HG02885 (cell line): ENCODE measurements at regions not wholly inside any gene's neighbourhood (a gene's known extent, or its start where the extent isn't known, plus 50 kb on each side); places are given as distances from the start of the nearest gene placed in this dataset.

Source experiments
- ATAC-seq: cut with Tn5 transposase; IDR thresholded peaks from one replicate; pipeline ENCODE4 v1.9.1; 2021; ENCODE audit warnings: mild to moderate bottlenecking; ENCODE audit not compliant: unreplicated experiment, poor library complexity

DNA sequence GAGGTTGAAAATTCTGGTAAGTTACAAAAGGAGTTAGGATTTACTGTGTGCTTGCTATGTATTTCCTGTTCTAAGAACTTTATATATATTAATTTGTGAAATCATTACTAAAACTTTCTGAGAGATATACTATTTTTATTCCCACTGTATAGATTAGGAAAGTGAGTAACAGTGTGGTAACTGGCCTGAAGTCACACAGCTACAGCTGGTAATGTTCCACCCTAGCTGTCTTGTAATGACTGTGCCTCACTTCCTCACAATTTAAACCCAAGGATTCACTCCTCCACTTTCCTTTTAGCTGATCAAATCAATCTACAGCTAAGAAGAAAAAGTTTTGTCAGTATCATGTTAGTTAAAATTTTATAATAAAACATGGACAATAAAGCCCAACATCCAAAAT lies 278.8 kb downstream of the GAS1 start:
- ATAC-seq = no peak

- ATAC-seq = no peak
These were observed 280.0 kb downstream of the GAS1 start for GRCh38 chr9:86667307-86667706.

- no peak for ATAC-seq
These were observed 281.9 kb downstream of the GAS1 start for GRCh38 chr9:86665416-86665815.

- ATAC-seq = no peak
These were observed 282.7 kb downstream of the GAS1 start for GRCh38 chr9:86664603-86665002.

- no peak for ATAC-seq
These were observed 283.4 kb downstream of the GAS1 start for GRCh38 chr9:86663905-86664304.

DNA sequence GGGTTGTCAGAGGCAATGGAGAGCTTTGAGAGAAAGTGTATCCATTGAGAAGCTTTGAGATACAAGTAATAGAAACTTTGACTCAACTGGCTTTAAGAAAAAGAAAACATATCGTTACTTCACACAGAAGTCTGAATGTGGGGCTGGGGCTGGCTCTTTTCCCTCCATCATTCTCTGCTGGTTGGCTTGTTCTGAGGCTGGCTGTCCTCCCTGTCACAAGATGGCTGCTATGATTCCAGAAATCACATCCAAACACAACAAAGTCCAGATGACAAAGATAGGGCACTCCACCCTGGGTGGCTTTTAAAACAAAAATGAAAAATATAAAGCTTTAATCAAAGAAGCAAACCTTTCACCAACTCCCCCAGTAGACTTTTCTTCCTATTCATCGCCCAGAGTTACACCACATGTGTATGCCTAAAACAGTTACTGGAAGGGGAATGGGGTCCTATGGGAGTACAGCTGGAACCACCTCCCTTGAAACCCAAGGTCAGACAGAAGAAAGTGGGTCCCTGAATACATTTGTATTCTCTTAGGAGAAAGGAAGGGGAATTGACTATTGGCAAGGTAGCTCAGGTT lies 284.3 kb downstream of the GAS1 start:
- no peak for ATAC-seq

DNA sequence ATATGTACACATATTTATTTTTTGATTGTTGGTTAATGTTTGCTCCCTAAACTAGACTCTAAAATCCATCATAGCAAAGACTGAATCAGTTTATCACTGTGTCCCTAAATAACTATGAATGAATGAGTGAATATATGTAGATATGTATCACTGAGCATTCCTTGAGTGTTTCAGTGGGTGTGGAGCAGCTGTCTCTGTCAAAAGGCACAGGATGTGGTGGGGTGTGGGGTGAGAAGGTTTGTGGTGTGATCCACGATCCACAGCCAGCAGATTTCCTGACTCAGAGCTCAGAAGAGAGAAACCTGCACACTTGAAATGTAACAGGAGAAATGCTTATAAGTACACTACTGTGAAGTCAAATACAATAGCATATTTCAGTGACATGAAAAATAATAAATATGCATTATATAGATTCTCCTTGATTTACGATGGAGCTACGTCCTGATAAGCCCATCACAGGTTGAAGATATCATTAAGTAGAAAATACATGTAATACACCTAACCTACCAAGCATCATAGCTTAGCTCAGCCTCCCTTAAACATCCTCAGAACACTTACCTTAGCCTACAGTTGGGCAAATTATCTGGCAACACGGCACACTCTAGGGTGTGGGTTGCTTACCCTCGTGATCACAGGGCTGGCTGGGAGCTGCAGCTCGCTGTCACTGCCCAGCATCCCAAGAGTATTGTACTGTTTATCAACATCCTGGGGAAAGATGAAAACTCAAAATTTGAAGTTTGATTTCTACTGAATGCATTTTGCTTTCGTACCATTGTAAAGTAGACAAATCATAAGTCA lies 287.0 kb downstream of the GAS1 start:
- ATAC-seq = no peak

GRCh38 chr9:86659413-86660046 lies 287.8 kb downstream of the GAS1 start:
- no peak for ATAC-seq

DNA sequence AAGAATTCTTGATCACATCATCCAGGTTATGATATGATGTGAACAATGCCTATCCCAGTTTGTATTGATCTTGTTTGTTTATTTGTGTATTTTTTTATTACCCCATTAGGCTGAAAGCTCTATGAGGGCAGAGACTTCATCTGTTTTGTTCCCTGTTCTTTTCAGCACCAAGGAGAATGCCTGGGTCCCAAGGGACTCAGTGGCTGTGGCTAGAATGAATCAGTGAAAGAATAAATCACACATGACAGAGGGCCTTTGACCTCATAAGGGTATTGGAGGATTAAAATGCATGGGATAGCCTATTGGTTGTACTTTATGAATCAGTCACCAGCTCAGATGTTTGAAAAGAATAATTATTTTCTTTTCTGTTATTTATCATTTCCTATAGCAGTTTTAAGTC lies 292.2 kb downstream of the GAS1 start:
- ATAC-seq = no peak

DNA sequence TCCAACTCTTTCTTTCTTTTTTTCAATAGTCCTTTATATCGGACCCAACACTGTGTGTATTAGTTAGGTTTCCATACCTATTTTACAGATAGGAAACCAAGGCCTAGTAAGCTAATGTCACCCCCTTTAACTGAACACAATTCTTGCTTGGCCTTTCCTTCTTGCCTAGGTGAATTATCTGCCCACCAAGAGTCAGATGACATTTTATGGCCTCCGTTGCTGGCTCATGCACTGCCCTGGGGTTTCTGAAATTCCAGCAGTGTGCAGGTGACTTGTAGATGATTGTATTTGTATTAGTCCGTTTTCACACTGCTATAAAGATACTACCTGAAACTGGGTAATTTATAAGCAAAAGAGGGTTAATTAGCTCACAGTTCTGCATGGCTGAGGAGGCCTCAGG lies 293.8 kb downstream of the GAS1 start:
- ATAC-seq = no peak

DNA sequence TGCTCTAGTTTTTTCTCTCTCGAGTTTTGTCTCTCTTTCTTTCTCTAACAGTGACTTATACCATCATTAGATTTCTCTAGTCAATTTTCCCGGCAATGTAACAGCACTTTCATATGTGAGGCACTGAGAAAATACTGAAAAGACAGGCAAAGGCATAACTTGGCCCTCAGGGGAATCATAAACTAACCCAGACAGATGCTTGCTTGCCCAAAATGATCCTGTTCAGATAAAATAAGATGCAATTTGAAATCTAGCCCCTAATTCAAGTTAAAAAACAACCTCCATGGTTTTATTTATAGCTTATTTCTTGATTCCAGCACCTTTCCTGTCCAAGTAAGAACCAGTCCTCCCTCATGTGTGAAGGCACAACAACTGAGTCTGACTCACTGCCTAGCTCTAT lies 294.6 kb downstream of the GAS1 start:
- ATAC-seq = no peak

DNA sequence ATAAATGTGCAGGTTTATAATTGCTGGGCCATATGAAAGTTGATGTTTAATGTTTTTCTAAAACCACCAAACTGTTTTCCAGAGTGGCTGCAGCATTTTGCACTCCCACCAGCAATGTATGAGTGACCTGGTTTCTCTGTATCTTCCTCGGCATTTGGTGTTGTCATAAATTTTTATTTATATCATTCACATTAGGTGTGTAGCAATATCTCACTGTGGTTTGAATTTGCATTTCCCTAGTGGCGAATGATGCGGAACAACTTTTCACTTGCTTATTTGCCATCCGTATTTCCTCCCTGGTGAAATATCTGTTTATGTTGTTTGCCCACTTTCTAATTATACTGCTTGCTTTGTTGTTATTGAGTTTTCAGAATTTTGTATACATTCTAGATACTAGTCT lies 295.7 kb upstream of the TUT7 start:
- ATAC-seq = no peak

DNA sequence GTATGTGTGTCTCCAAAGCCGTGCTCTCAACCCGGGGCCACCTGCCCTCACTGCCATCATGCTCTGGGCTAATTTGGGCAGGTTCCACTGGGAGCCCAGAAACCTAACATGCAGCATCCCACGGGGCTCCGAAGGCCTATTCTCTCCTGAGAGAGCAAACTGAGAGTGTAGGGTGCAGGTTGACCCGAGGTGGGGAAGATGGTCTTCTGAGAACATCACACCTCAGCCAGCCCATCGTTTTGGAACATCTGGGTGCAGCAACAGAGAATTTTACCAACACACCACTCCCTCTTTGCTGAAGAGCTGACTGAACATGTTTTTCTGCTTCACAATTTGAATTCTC lies 294.6 kb upstream of the TUT7 start:
- no peak for ATAC-seq

DNA sequence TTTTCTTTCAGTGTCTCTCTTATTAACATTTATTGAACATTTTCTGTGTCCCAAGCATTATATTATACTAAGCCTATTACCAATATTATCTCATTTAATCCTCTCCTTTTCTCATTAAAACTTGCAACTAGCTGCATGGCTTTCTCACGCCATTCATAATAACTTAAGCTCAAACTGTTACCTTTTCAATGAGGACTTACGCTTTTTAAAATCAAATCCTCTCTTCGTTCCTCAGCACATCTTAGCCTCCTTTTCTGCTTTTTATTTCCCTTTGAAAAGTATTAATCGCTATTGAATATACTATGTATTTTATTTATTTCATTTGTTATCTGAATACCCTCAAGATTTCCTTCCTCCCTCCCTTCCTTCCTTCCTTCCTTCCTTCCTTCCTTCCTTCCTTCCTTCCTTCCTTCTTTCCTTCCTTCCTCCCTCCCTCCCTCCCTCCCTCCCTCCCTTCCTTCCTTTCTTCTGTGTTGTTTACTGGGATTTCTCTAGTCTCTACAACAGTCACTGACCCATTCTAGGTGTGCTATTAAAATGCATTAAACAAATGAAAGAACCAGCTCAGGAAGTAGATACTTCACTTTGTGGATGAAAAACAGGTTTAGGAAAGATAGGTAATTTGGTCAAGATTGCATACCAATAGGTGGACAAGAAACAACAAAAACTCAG lies 294.1 kb upstream of the TUT7 start:
- ATAC-seq = no peak

GRCh38 chr9:86645303-86645702 lies 291.1 kb upstream of the TUT7 start:
- no peak for ATAC-seq

- no peak for ATAC-seq
These were observed 290.4 kb upstream of the TUT7 start for GRCh38 chr9:86644675-86645034.

- ATAC-seq = no peak
These were observed 289.9 kb upstream of the TUT7 start for GRCh38 chr9:86643946-86644674.

GRCh38 chr9:86642721-86643120 lies 288.5 kb upstream of the TUT7 start:
- ATAC-seq = no peak

- ATAC-seq = no peak
These were observed 287.8 kb upstream of the TUT7 start for GRCh38 chr9:86641970-86642369.

- no peak for ATAC-seq
These were observed 285.7 kb upstream of the TUT7 start for GRCh38 chr9:86639899-86640379.

DNA sequence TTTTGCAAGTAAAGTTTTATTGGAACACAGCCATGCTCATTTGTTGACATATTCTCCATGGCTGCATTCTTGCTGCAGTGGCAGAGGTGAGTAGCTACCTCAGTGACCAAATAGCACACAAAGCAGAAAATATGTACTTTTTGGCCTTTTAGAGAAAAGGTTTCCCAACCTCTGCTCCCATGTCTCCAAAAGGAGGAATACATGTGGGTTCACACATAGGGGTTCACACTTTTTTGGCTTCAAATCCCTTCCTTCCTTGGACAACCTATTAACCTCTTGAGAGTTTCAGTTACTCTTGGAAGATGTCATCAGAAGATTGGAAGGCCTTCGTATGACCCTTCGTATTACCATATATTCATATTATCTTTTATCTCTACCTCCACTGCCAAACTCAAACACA lies 285.1 kb upstream of the TUT7 start:
- ATAC-seq = no peak
